ENCODE measurements at regions not wholly inside any gene's neighbourhood (a gene's known extent, or its start where the extent isn't known, plus 50 kb on each side); places are given as distances from the start of the nearest gene placed in this dataset.

GRCh38 chr18:40534723-40535122 is 1420.3 kb upstream of the PIK3C3 start:
- Histone ChIP-seq H3K36me3 (no peaks in the 10 kb centered on the region), H3K4me1 (no peaks in the 10 kb centered on the region), H3K27ac (no peak overlapping the region), H3K9me3 (no peaks in the 10 kb centered on the region), H3K27me3 (replicated peaks in 1 of 7) (no peaks in the 10 kb centered on the region), H3K4me3 (no peak overlapping the region)
- intact Hi-C loops (cut with DNase I; ENCODE audit: low total_unique reads) = no loop called here
- 43 to 96% (median 87%) methylated on average over 2 of the region's 2 CpGs for WGBS, 5 donors
- no peak for DNase-seq
- no peak for TF ChIP-seq POLR2AphosphoS5 (IDR thresholded peaks at IDR 0.05)
- no peak for TF ChIP-seq POLR2A (IDR thresholded peaks at IDR 0.05)
- TF ChIP-seq CTCF (IDR thresholded peaks at IDR 0.05 in 8 of 11, conservative IDR thresholded peaks at IDR 0.05 in 3 of 11) = no peak

GRCh38 chr18:40532046-40532445 is 1423.0 kb upstream of the PIK3C3 start:
- H3K36me3 ChIP-seq = no peaks in the 10 kb centered on the region
- intact Hi-C loops (cut with DNase I; ENCODE audit: low total_unique reads) = no loop called here
- no peak for DNase-seq
- H3K9me3 ChIP-seq = no peaks in the 10 kb centered on the region
- 51 to 66% (median 60%) methylated on average over 1 of the region's 1 CpG for WGBS, 5 donors
- no peak for TF ChIP-seq CTCF (IDR thresholded peaks at IDR 0.05 in 8 of 11, conservative IDR thresholded peaks at IDR 0.05 in 3 of 11)
- no peaks in the 10 kb centered on the region for H3K4me1 ChIP-seq
- no peak overlapping the region for H3K27ac ChIP-seq
- no peaks in the 10 kb centered on the region for H3K27me3 ChIP-seq (replicated peaks in 1 of 7)
- no peak overlapping the region for H3K4me3 ChIP-seq

- no peaks in the 10 kb centered on the region for H3K27me3 ChIP-seq (replicated peaks in 1 of 7)
- intact Hi-C loops (cut with DNase I; ENCODE audit: low total_unique reads) = no loop called here
- TF ChIP-seq POLR2AphosphoS5 (IDR thresholded peaks at IDR 0.05) (no peak), CTCF (IDR thresholded peaks at IDR 0.05 in 8 of 11, conservative IDR thresholded peaks at IDR 0.05 in 3 of 11) (no peak), POLR2A (IDR thresholded peaks at IDR 0.05) (no peak)
- no peak overlapping the region for H3K4me3 ChIP-seq
- 65 to 76% (median 66%) methylated on average over 2 of the region's 2 CpGs for WGBS, 5 donors
- no peak for DNase-seq
- no peaks in the 10 kb centered on the region for H3K4me1 ChIP-seq
- H3K27ac ChIP-seq = no peak overlapping the region
- no peaks in the 10 kb centered on the region for H3K36me3 ChIP-seq
- H3K9me3 ChIP-seq = no peaks in the 10 kb centered on the region
Observed at GRCh38 chr18:40531051-40531450, 1424.0 kb upstream of the PIK3C3 start.

- DNase-seq = no peak
- Histone ChIP-seq H3K27ac (no peak overlapping the region), H3K4me1 (no peaks in the 10 kb centered on the region), H3K4me3 (no peak overlapping the region), H3K36me3 (no peaks in the 10 kb centered on the region), H3K9me3 (no peaks in the 10 kb centered on the region), H3K27me3 (replicated peaks in 1 of 7) (no peaks in the 10 kb centered on the region)
- WGBS, 5 donors = 17 to 57% (median 41%) methylated on average over 1 of the region's 1 CpG
- TF ChIP-seq POLR2AphosphoS5 (IDR thresholded peaks at IDR 0.05) = no peak
- no peak for TF ChIP-seq POLR2A (IDR thresholded peaks at IDR 0.05)
- TF ChIP-seq CTCF (IDR thresholded peaks at IDR 0.05 in 8 of 11, conservative IDR thresholded peaks at IDR 0.05 in 3 of 11) = no peak
- intact Hi-C loops (cut with DNase I; ENCODE audit: low total_unique reads) = no loop called here
Observed at GRCh38 chr18:40529478-40529877, 1425.6 kb upstream of the PIK3C3 start.
